AG04449 (cell line): ENCODE measurements at regions not wholly inside any gene's neighbourhood (a gene's known extent, or its start where the extent isn't known, plus 50 kb on each side); places are given as distances from the start of the nearest gene placed in this dataset.

ENCODE experiments used
- CTCF ChIA-PET: fragments of 350-600 bp; formaldehyde crosslinking; extraction: SDS; loops from one replicate; lab custom pipeline; 2021; ENCODE audit warnings: antibody characterized with exemption; lab: Yijun Ruan, JAX
- POLR2A ChIA-PET: fragments of 400-600, 350-600 bp; formaldehyde crosslinking; extraction: SDS; loops from one replicate; lab custom pipeline; 2020; ENCODE audit warnings: antibody characterized with exemption, inconsistent platforms; lab: Yijun Ruan, JAX
- DNase-seq: peaks from one replicate; pipeline ENCODE4 v3.0.0-alpha.2; 2010; ENCODE audit warnings: low read depth, low spot score
- H3K4me3 ChIP-seq: 2 replicates; pipeline ENCODE4 v1.5.1; 2011; ENCODE audit warnings: low read depth, mild to moderate bottlenecking, control low read depth, low read length
- TF ChIP-seq, protein P1 (sequence below): IDR thresholded peaks from one replicate; pipeline ENCODE4 v1.5.1; 2011; ENCODE audit warnings: mild to moderate bottlenecking, moderate library complexity, low read length, control low read depth, inconsistent platforms; ENCODE audit not compliant: insufficient read depth; ENCODE audit errors: missing control alignments

DNA sequence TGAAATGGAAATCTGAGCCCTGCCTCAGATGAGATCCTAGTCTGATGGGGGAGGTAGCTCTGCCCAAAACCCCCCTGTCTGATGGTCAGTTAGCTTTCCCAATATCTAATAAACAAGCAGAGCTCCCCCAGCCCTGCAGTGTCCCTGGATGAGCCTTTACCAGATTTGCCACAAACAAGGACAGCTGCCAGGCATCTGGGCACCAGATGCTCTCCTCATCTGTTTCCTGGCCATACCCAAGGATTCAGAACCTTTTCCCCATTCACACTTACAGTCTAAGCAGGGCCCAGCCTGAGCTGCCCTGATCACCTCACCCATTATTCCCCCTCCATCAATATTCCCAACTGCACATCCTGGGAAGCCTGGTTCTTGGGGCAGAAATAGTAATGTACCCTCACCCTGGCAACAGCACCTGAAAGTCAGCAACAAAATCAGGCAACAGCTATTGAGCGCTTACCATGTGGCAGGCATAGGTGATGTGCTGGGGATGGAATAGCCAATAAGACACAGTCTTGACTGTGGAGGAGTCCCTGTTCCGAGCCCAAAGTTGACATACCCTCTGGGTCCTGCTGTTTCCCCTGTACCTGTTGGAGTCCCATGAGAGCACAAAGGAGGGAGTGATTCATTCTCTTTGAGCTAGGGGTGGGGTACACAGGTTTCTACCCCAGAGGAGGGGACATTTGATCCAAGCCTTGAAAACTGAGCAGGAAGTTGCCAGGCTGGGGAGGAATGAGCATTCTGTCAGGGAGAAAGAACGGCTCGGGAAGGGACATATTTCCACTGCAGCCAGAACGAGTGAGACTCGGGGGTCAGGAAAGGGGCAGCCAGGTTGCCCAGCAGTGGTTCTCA is 147.4 kb downstream of the TMEM132E start:
- DNase-seq = no peak
- ChIA-PET CTCF (no interaction called here), POLR2A (no interaction called here)
- TF ChIP-seq, protein P1, sequence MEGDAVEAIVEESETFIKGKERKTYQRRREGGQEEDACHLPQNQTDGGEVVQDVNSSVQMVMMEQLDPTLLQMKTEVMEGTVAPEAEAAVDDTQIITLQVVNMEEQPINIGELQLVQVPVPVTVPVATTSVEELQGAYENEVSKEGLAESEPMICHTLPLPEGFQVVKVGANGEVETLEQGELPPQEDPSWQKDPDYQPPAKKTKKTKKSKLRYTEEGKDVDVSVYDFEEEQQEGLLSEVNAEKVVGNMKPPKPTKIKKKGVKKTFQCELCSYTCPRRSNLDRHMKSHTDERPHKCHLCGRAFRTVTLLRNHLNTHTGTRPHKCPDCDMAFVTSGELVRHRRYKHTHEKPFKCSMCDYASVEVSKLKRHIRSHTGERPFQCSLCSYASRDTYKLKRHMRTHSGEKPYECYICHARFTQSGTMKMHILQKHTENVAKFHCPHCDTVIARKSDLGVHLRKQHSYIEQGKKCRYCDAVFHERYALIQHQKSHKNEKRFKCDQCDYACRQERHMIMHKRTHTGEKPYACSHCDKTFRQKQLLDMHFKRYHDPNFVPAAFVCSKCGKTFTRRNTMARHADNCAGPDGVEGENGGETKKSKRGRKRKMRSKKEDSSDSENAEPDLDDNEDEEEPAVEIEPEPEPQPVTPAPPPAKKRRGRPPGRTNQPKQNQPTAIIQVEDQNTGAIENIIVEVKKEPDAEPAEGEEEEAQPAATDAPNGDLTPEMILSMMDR = no peak
- no peak overlapping the region for H3K4me3 ChIP-seq

DNA sequence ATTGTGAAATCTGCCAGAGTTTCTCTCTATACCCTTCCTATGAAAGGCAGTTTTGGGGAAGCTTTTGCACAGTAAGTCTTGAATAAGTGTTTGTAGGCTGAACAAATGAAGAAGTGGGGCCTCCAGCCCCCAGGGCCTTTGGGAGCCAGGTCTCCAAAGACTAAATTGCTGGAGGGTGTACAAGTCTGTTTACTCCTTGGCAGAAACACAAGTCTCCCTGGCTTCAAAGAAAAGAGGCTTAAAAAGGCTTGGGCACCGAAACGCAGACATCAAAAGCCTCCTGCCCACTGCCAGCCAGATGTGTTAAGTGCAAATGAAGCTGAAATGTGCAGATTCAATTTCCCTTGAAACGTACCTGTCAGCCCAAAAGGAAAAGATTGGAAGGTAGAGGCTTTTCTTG is 146.3 kb downstream of the TMEM132E start:
- POLR2A ChIA-PET = no interaction called here
- H3K4me3 ChIP-seq = no peak overlapping the region
- DNase-seq = no peak
- TF ChIP-seq, protein P1 = no peak
- CTCF ChIA-PET = no interaction called here

DNA sequence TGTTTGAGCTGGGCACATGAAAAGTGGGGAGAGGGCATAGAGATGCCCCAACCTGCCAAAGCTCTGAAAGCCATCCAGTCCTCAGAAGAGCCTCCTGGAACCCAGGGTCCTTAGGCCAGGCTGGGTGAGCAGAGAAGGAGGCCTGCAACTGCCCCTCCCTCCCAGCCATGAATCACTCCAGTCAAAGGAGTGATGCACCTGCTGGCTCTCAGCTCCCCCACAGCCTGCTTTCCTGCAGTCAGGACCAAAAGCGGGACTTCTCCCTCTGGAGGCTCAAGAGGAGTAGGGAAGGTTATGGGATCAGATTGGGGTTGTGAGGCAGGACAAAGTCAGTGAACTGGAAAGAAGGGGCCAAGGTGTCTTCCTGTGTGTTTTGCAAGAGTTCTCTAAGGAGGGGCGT is 145.6 kb downstream of the TMEM132E start:
- CTCF ChIA-PET = no interaction called here
- no peak for DNase-seq
- no peak overlapping the region for H3K4me3 ChIP-seq
- TF ChIP-seq, protein P1 = no peak
- POLR2A ChIA-PET = no interaction called here

DNA sequence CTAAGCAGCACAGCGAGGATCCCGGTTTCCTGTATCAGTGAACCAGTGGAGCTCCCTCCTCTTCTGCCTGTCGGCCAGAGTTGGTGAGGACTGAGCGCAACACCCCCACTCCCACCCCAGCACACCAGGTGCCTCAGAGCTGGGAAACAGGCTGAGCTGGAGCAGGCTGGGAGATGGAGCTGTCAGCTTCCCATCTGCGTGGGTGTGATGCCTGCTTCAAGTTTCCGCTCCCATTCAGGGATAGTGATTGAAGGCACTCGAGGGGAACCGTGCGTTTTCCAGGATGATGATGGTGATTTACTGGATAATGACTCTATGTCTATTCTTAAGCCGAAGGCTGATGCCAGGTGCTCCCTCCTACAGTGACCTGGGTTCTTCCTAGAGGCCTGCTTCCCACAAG is 144.5 kb downstream of the TMEM132E start:
- CTCF ChIA-PET = no interaction called here
- H3K4me3 ChIP-seq = no peak overlapping the region
- TF ChIP-seq, protein P1 = no peak
- POLR2A ChIA-PET = no interaction called here
- DNase-seq = no peak

DNA sequence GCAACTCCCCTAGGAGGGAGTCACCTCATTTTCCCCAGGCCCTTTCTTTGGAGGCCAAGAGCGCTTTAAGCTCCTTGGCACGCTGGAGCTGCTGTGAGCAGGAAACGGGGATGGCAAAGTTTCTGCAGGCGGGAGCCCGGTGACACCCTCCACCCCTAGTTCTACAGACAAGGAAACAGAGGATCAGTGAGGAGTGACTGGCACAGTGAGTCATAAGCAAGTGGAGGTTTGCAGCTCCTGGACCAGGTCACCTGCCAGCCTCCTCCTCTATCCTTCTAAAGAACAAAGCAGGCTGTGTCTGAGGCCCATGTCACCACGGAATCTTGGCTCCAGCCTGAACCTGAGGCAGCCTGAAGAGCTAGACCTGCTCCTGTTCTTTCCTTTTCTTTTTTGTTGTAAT is 141.9 kb downstream of the TMEM132E start:
- no peak overlapping the region for H3K4me3 ChIP-seq
- POLR2A ChIA-PET = no interaction called here
- TF ChIP-seq, protein P1 = no peak
- DNase-seq = no peak
- CTCF ChIA-PET = no interaction called here

DNA sequence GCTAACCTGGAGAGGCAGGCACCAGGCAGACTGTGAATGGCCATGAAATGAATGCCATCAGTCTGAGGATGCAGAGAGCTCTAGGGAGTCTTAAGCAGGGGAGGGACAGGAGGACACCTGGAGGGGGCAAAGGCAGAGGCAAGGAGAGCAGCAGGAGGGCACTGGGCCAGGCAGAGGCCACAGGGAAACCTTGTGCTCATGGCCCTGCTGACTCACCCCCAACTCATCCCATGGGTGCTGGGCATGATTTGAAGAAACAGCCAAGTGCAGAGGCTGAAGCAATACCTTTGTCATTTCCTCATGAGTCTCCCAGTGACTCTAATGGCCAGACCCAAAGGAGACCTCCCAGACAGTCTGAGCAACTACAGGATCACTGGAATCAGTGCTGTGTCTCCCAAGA is 141.4 kb downstream of the TMEM132E start:
- TF ChIP-seq, protein P1 = no peak
- H3K4me3 ChIP-seq = no peak overlapping the region
- POLR2A ChIA-PET = no interaction called here
- DNase-seq = no peak
- CTCF ChIA-PET = no interaction called here
